K562 (cell line): ENCODE measurements at regions not wholly inside any gene's neighbourhood (a gene's known extent, or its start where the extent isn't known, plus 50 kb on each side); places are given as distances from the start of the nearest gene placed in this dataset.

Experiments
- ATAC-seq: fragments of 200-7000 bp; cut with Tn5 transposase; 3 replicates; pipeline ENCODE4 v1.9.1; 2020; ENCODE audit warnings: moderate library complexity
- BruUV-seq: library from RNA; stranded (reverse); fragments of 400-500 nt; replicated peaks from 2 replicates; lab custom pipeline; 2021; lab: Mats Ljungman, UMichigan
- CTCF ChIA-PET: fragments of 300-600 bp; formaldehyde crosslinking; extraction: SDS; loops from one replicate; lab custom pipeline; 2021; ENCODE audit warnings: low intra/inter-chr PET ratio; lab: Yijun Ruan, JAX
- POLR2A ChIA-PET: fragments of 300-600, 350-650 bp; sonication (Branson Sonifier 250); formaldehyde crosslinking; extraction: SDS; loops from one replicate; lab custom pipeline; 2021; ENCODE audit warnings: antibody characterized with exemption, inconsistent platforms; lab: Yijun Ruan, JAX
- DNase-seq, 4 experiments: peaks; one replicate each; pipeline versions ENCODE4 v3.0.0 to v3.0.0-alpha.2; 2011 to 2018; ENCODE audit warnings: low spot score in 3 of 4, mixed read lengths in 3 of 4; ENCODE audit errors: extremely low read depth in 1 of 4
- FAIRE-seq: peaks from 2 replicates; lab custom pipeline; 2011; peaks lifted over from hg19 to GRCh38; lab: Jason Lieb, UNC
- H2AFZ ChIP-seq: 2 replicates; pipeline ENCODE4 v1.6.0; 2011; ENCODE audit warnings: low read depth, low read length, control low read depth, inconsistent platforms
- H3K27ac ChIP-seq: fragments of 200-600 bp; 3 replicates; pipeline ENCODE4 v1.8.0; 2011; ENCODE audit warnings: low read depth, mild to moderate bottlenecking, control low read depth, inconsistent platforms, low read length, moderate library complexity, mixed read lengths; ENCODE audit errors: extremely low read depth
- H3K27me3 ChIP-seq, 2 experiments: fragments of 300-600 bp in 1 of 2; 2 replicates in 1 of 2; 3 replicates in 1 of 2; pipeline versions ENCODE4 v1.6.0 to v1.8.0; 2011; ENCODE audit warnings: inconsistent platforms in 2 of 2, low read length in 2 of 2, mild to moderate bottlenecking in 1 of 2, mixed read lengths in 1 of 2, moderate library complexity in 1 of 2; ENCODE audit not compliant: control insufficient read depth in 2 of 2, insufficient read depth in 2 of 2
- H3K36me3 ChIP-seq: fragments of 300-600 bp; 3 replicates; pipeline ENCODE4 v1.8.0; 2011; ENCODE audit warnings: mild to moderate bottlenecking, low read length, inconsistent platforms; ENCODE audit not compliant: control insufficient read depth, insufficient read depth
- H3K4me1 ChIP-seq, 2 experiments: fragments of 200-600 bp in 1 of 2; replicated peaks in 1 of 2; 2 replicates in 1 of 2; 3 replicates in 1 of 2; pipeline versions ENCODE4 v1.5.1 to v1.8.0; 2011; ENCODE audit warnings: inconsistent platforms in 2 of 2, low read length in 2 of 2, mild to moderate bottlenecking in 1 of 2, mixed read lengths in 1 of 2, moderate library complexity in 1 of 2; ENCODE audit not compliant: control insufficient read depth in 2 of 2, insufficient read depth in 2 of 2
- H3K4me2 ChIP-seq: 2 replicates; pipeline ENCODE4 v1.6.1; 2011; ENCODE audit warnings: low read length, control low read depth, inconsistent platforms, mixed read lengths; ENCODE audit not compliant: insufficient read depth
- H3K4me3 ChIP-seq: fragments of 200-600 bp; sonication (generic), shearing (Covaris generic); 2 replicates; pipeline ENCODE4 v1.5.1; 2016; ENCODE audit warnings: control low read depth, inconsistent platforms
- H3K79me2 ChIP-seq: fragments of 200-600 bp; 3 replicates; pipeline ENCODE4 v1.8.0; 2011; ENCODE audit warnings: low read length, inconsistent platforms; ENCODE audit not compliant: control insufficient read depth, insufficient read depth
- H3K9ac ChIP-seq, 2 experiments: 2 replicates each; pipeline versions ENCODE4 v1.6.0 to v1.6.1; 2011; ENCODE audit warnings: low read depth in 2 of 2, low read length in 2 of 2, control low read depth in 1 of 2, inconsistent platforms in 1 of 2, mild to moderate bottlenecking in 1 of 2, mixed read lengths in 1 of 2; ENCODE audit not compliant: insufficient read depth in 1 of 2
- H3K9me1 ChIP-seq: one replicate; pipeline ENCODE4 v1.6.0; 2011; ENCODE audit warnings: inconsistent platforms, mild to moderate bottlenecking, low read length, moderate library complexity; ENCODE audit not compliant: control insufficient read depth, insufficient read depth
- H3K9me3 ChIP-seq: replicated peaks from 2 replicates; pipeline ENCODE4 v1.5.1; 2011; ENCODE audit warnings: low read depth, low read length, inconsistent platforms; ENCODE audit not compliant: control insufficient read depth, insufficient read depth
- H4K20me1 ChIP-seq: replicated peaks from 2 replicates; pipeline ENCODE4 v1.6.1; 2011; ENCODE audit warnings: low read length, inconsistent platforms, mixed read lengths; ENCODE audit not compliant: control insufficient read depth, insufficient read depth
- ATF1 ChIP-seq, 2 experiments: fragments of 450-650 bp in 1 of 2; IDR thresholded peaks; 2 replicates each; pipeline ENCODE4 v1.6.1; 2016; ENCODE audit warnings: missing compliant biosample characterization in 1 of 2, missing genetic modification characterization in 1 of 2
- ATF6 ChIP-seq: sonication (generic); formaldehyde crosslinking; IDR thresholded peaks from 2 replicates; pipeline ENCODE4 v1.4.0; 2020; ENCODE audit warnings: mild to moderate bottlenecking, missing genetic modification reagents
- BDP1 ChIP-seq: IDR thresholded peaks from 3 replicates; pipeline ENCODE4 v1.6.1; 2011; ENCODE audit not compliant: insufficient read length, insufficient read depth
- CUX1 ChIP-seq: fragments of 200-800 bp; sonication (Bioruptor generic); IDR thresholded peaks from 2 replicates; pipeline ENCODE4 v1.6.1; 2016; ENCODE audit warnings: missing genetic modification characterization, missing compliant biosample characterization
- FOXK2 ChIP-seq, 2 experiments: fragments of 450-650 bp; IDR thresholded peaks in 1 of 2; conservative IDR thresholded peaks in 1 of 2; 2 replicates each; pipeline ENCODE4 v1.6.1; 2016; ENCODE audit warnings: low read depth in 2 of 2, mild to moderate bottlenecking in 1 of 2
- KLF6 ChIP-seq: fragments of 250-450 bp; sonication (Bioruptor Pico); IDR thresholded peaks from 2 replicates; pipeline ENCODE4 v1.4.0; 2020; ENCODE audit warnings: mild to moderate bottlenecking, moderate library complexity, borderline replicate concordance
- LCOR ChIP-seq: sonication (generic); formaldehyde crosslinking; IDR thresholded peaks from 2 replicates; pipeline ENCODE4 v1.8.0; 2022; ENCODE audit warnings: mild to moderate bottlenecking, missing genetic modification reagents
- MIER1 ChIP-seq: fragments of 450-650 bp; IDR thresholded peaks from 2 replicates; pipeline ENCODE4 v1.6.1; 2016; ENCODE audit warnings: antibody characterized with exemption, mild to moderate bottlenecking, low read depth
- MNT ChIP-seq, 2 experiments: fragments of 450-650 bp; conservative IDR thresholded peaks; 2 replicates each; pipeline ENCODE4 v1.6.1; 2017; ENCODE audit warnings: mild to moderate bottlenecking in 2 of 2, moderate library complexity in 2 of 2
- POU5F1 ChIP-seq: fragments of 150-350 bp; IDR thresholded peaks from 2 replicates; pipeline ENCODE4 v1.6.1; 2014; ENCODE audit warnings: borderline replicate concordance, low read length, low read depth, mild to moderate bottlenecking; ENCODE audit not compliant: partially characterized antibody
- SOX6 ChIP-seq: fragments of 450-650 bp; IDR thresholded peaks from 2 replicates; pipeline ENCODE4 v1.6.1; 2014; ENCODE audit warnings: mild to moderate bottlenecking
- ZNF124 ChIP-seq: sonication (generic); formaldehyde crosslinking; IDR thresholded peaks from 2 replicates; pipeline ENCODE4 v1.8.1; 2022; ENCODE audit warnings: missing genetic modification reagents
- ZNF395 ChIP-seq: fragments of 200-800 bp; sonication (Bioruptor generic); IDR thresholded peaks from 2 replicates; pipeline ENCODE4 v1.6.1; 2017; ENCODE audit warnings: missing genetic modification characterization, missing compliant biosample characterization
- WGBS: fragments of 100-300 bp; shearing (Covaris generic); methylation state at CpG from one replicate; pipeline ENCODE4 v1.1.6; 2016; ENCODE audit warnings: low coverage, mixed read lengths; ENCODE audit not compliant: insufficient coverage; ENCODE audit errors: missing lambda C conversion rate; 5-methylcytosine and 5-hydroxymethylcytosine counted together
- in situ Hi-C: fragments of 300-500 bp; cut with MboI; formaldehyde crosslinking; loops from 4 replicates; pipeline ENCODE4 v1.15.0; 2018; ENCODE audit warnings: inconsistent platforms, mixed read lengths
- intact Hi-C: fragments of 100-400 bp; cut with micrococcal nuclease; formaldehyde crosslinking; loops from 2 replicates; pipeline ENCODE4 v1.14.2; 2022

GRCh38 chr18:57954935-57955334 lies 89.1 kb upstream of the NEDD4L start:
- in situ Hi-C loops, result no loop called here
- FAIRE-seq, result no peak
- TF ChIP-seq ZNF395 (CRISPR knock-in tag), result no peak
- TF ChIP-seq ATF6 (CRISPR knock-in tag), result no peak
- no peak for TF ChIP-seq FOXK2 (conservative IDR thresholded peaks at IDR 0.05 in 1 of 2, IDR thresholded peaks at IDR 0.05 in 1 of 2; ENCODE audit: low read depth in 2 of 2)
- no peak for TF ChIP-seq MNT (conservative IDR thresholded peaks at IDR 0.05)
- no peak for TF ChIP-seq MIER1
- TF ChIP-seq ATF1 (CRISPR knock-in tag; IDR thresholded peaks at IDR 0.05), result no peak
- TF ChIP-seq ATF1 (tag; IDR thresholded peaks at IDR 0.05), result no peak
- TF ChIP-seq SOX6, result no peak
- no peak for TF ChIP-seq POU5F1
- no peak for TF ChIP-seq KLF6 (CRISPR knock-in tag)
- no peak for TF ChIP-seq BDP1
- no peak for TF ChIP-seq CUX1 (CRISPR knock-in tag)
- no peak for TF ChIP-seq ZNF124 (CRISPR knock-in tag)
- no peak for TF ChIP-seq LCOR (CRISPR knock-in tag)

More at GRCh38 chr18:57954935-57955334, 89.1 kb upstream of the NEDD4L start:
- ChIA-PET CTCF (no interaction called here), POLR2A (no interaction called here)
- H3K9me3 ChIP-seq, result no peaks in the 10 kb centered on the region
- H3K9ac ChIP-seq, result no peak overlapping the region
- no peaks in the 10 kb centered on the region for H3K4me1 ChIP-seq
- H3K9me1 ChIP-seq, result no peaks in the 10 kb centered on the region
- intact Hi-C loops, result loop anchor here (5.0 to 10.0 kb wide), 3 partner anchors 70 to 182 kb away; partner anchors contain the start of gene NEDD4L
- no TSS peak for BruUV-seq
- no peak overlapping the region for H3K4me3 ChIP-seq
- H3K27ac ChIP-seq, result no peak overlapping the region
- no peaks in the 10 kb centered on the region for H4K20me1 ChIP-seq
- peaks cover 0 to 14% of the 10 kb centered on the region in 2 experiments; a peak in 3 of 5 replicates for H3K27me3 ChIP-seq
- H3K79me2 ChIP-seq, result no peaks in the 10 kb centered on the region
- no peak overlapping the region for H2AFZ ChIP-seq
- ATAC-seq, result no peak
- 3% methylated on average over 4 of the region's 4 CpGs for WGBS
- no peak for DNase-seq
- H3K4me2 ChIP-seq, result no peak overlapping the region
- H3K36me3 ChIP-seq, result no peaks in the 10 kb centered on the region
